ENCODE measurements at regions not wholly inside any gene's neighbourhood (a gene's known extent, or its start where the extent isn't known, plus 50 kb on each side); places are given as distances from the start of the nearest gene placed in this dataset.
"Not testable (repeated sequence)": the region's sequence is repeated elsewhere in the genome, so short reads cannot be mapped to it uniquely, and the experiment has no call there.

DNA sequence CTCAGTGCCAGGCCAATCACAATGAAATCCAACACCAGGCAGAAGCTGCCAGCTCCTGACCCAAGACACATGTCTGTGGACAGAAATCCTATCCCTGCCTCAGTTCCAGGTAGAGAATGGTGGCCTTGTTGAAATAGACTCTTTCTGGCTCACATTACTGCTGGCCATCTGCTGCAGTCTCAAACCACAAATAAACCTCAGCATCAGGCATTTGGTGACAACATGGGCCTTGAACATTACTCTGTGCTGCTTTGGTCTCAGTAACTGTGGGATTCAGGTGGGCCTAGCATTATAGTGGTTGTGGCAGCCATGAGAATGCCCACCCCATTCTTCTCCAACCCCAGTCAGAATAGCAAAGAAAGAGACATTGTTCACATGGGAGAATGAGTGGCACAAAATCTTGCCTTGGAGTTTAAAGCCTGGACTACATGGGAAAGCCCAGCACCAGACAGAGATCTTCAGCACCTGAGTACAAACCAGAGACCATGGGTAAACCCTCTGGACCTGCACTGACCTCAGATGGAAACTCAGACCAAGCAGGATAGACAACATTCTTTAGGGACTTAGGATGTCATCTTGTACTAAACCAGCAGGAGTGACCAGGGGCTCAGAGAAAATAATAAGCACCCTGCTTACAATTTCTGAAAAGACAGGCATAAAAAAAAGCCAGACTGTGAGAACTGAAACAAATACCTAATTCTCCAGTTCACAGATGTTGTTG is 50.4 kb upstream of the TRAM1L1 start:
- no peak for DNase-seq (ENCODE audit: low read depth)

GRCh38 chr4:117137145-117137544 is 51.8 kb upstream of the TRAM1L1 start:
- no peak for DNase-seq (ENCODE audit: low read depth)

GRCh38 chr4:117138732-117139131 is 53.4 kb upstream of the TRAM1L1 start:
- not testable (repeated sequence) for DNase-seq (ENCODE audit: low read depth)

DNA sequence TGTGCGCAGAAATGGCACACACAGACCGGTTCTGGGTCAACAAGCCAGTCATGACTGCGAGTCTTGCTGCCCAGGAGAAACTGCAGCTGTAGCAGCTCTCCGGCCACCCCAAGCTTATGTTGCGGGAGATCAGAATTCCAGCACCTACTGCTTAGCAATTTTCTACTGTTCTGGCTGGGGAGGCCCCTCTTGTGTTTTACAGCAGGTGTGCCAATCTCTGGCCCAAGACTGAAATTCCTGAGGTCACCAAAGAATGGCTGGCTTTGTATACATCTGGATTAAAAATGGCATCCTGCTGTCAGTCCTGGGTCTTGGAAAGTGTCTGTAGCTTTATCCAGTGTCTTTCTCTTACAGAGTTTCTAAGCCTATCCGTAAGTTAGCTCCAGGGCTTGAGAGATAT is 68.9 kb upstream of the TRAM1L1 start:
- no peak for DNase-seq (ENCODE audit: low read depth)

DNA sequence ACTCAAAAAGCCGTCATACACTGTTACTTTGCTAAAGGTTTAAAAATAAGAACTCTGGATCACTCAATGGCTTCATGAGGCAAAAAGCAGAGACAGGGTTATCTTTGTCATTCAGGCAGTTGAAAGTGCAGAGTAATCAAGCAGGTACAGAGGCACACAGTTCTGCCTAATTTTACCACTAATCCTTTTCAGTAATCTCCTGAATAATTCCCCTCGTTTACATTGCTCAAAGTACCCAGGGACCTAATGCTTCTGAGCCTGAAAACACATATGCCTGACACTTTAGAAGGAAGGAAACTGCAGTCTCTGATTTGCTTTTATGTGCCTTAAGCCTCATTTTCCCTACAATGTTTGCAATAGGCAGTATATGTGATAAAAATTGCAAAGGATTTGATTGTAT is 71.4 kb upstream of the TRAM1L1 start:
- no peak for DNase-seq (ENCODE audit: low read depth)

- no peak for DNase-seq (ENCODE audit: low read depth)
Measured at GRCh38 chr4:117157360-117157759, 72.0 kb upstream of the TRAM1L1 start.

- DNase-seq (ENCODE audit: low read depth): no peak
Measured at GRCh38 chr4:117162976-117163375, 77.6 kb upstream of the TRAM1L1 start.

GRCh38 chr4:117164338-117164737 is 79.0 kb upstream of the TRAM1L1 start:
- DNase-seq (ENCODE audit: low read depth): no peak

DNA sequence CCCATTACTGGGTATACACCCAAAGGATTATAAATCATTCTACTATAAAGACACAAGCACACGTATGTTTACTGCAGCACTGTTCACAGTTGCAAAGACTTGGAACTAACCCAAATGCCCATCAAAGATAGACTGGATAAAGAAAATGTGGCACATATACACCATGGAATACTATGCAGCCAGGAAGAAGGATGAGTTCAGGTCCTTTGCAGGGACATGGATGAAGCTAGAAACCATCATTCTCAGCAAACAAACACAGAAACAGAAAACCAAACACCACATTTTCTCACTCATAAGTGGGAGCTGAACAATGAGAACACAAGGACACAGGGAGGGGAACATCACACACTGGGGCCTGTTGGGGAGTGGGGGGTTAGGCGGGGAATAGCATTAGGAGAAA is 90.0 kb upstream of the TRAM1L1 start:
- DNase-seq (ENCODE audit: low read depth): not testable (repeated sequence)

- DNase-seq (ENCODE audit: low read depth): no peak
Measured at GRCh38 chr4:117203231-117203630, 117.9 kb upstream of the TRAM1L1 start.

DNA sequence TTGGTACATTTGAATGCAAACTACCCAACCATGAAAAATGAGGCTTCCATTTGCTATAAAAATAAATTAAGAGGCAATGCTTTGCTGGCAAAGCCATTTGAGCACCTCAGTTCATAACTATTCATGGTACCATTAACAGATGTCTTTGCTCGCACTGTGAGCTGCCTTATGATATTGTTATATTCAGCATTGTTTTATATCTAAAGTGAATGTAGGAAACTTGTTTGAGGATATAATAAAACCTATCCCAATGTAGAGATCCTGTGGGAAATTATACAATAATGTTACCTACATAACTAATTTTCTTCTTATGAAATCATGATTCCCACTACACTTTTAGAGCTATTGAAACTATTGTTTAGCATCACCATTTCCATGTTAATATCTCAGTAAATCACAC is 125.2 kb upstream of the TRAM1L1 start:
- DNase-seq (ENCODE audit: low read depth): no peak

GRCh38 chr4:117224256-117224655 is 138.9 kb upstream of the TRAM1L1 start:
- DNase-seq (ENCODE audit: low read depth): no peak

GRCh38 chr4:117225471-117225870 is 140.1 kb upstream of the TRAM1L1 start:
- DNase-seq (ENCODE audit: low read depth): no peak

- no peak for DNase-seq (ENCODE audit: low read depth)
Measured at GRCh38 chr4:117227925-117228324, 142.5 kb upstream of the TRAM1L1 start.

DNA sequence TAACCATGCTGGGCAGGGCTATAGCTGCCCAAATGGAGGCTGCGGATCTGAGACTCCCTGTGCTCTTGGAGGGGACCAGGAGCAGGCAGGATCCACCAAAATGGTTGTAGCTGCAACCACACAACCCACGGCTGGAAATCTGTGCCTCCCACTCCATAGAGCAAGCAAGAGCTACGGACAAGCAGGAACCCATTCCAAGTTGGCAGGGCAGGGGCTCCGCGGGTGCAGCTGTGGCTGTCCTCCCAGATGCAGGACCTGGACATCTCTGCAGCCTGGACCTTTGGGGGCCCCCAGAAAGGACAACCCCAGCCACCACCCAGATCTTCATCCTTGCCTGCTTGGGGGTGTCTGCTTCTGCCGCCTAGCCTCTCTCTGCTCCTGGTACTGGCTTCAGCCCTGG is 154.1 kb upstream of the TRAM1L1 start:
- no peak for DNase-seq (ENCODE audit: low read depth)

DNA sequence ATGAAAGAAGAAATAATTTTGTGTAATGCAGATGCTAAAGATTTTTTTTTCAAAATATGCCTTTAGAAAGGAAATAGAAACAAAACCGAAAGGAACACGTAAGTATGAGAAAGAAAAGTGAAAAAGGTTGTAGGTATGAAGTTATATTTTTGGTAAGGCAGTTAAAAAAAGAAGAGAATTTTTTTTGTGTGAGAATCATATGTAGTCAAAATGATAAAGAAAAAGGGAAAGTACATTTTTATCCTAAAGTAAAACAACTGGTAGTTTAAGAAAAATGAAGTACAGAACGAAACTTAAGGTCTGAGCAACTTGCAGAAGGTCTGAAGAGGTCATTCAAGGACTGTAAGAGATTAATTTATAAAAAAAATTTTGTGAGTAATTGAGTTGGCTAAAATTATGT is 164.0 kb upstream of the TRAM1L1 start:
- no peak for DNase-seq (ENCODE audit: low read depth)

GRCh38 chr4:117264072-117264471 is 178.7 kb upstream of the TRAM1L1 start:
- DNase-seq (ENCODE audit: low read depth): no peak

DNA sequence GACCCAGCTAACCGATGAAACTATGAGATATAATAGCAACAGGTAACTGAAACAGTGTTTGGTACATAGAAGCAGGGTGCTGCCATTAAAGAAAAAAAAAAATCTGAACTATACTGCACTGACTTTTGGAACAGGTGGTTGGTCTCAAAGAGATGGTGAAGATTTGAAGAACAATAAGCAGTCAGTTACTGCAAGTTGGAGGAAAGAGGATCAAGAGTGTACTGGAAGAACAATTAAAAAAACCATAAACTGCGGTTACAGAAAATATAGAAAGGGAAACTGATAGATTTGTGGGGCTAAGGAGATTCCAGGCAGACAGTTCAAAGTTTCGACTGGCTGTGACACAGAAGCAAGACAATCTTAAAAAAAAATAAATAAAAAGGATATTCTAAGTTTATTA is 181.9 kb upstream of the TRAM1L1 start:
- DNase-seq (ENCODE audit: low read depth): no peak

DNA sequence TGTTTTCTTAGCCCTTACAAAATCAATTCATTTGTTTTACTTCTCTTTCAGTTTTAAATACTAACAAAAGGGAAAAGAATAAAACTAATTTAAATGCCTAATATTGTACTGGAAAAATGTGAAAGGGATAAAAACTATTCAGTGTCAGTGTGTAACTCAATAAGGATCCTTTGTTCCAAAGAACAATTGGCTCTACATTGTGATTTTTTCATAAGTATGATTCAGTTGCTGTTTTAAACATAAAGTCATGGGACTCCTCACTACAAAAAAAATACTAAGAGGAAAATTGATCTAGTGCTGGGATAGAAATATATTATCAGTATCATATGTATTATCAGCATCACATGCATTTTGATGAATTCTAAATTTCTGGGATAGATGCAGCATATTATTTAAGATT is 199.4 kb upstream of the TRAM1L1 start:
- no peak for DNase-seq (ENCODE audit: low read depth)

DNA sequence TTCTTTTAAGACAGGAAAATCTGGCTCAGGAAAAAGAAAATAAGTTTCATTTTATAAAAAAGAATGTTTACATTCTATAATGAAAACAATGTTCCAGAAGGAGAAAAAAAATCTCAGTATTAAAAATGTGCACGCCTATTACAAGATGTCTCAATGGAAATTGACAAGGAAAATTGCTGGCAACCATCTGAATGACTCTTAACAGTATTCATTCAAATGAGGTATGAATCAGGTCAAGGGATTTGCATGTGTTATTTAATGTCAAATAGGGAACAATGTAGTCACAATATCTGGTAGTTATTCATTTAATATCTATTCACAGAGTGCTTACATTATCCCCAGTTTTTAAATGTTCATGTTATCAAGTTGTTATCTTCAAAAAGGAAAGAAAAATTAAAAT is 208.4 kb upstream of the TRAM1L1 start:
- no peak for DNase-seq (ENCODE audit: low read depth)

- no peak for DNase-seq (ENCODE audit: low read depth)
Measured at GRCh38 chr4:117302226-117302625, 216.8 kb upstream of the TRAM1L1 start.

DNA sequence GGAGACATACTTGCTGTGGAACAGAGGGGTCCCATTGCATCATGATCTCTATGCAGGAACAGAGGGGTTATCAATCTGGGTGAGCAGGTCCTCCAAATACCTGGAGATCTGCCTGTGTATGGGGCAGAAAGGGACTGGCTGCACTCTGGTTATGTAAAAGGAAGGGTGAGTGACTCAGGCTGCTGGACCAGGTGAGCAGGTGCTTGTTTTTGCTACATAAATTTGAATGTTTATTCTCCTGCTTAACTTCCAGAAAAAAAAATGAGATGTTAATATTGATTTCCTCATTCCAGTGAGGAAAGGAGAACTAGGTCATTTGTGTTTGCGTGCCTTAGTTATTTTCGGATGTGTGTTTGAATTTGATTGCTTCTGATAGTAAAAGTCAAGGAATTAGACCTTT is 225.8 kb upstream of the TRAM1L1 start:
- no peak for DNase-seq (ENCODE audit: low read depth)

- no peak for DNase-seq (ENCODE audit: low read depth)
Measured at GRCh38 chr4:117311989-117312388, 226.6 kb upstream of the TRAM1L1 start.

DNA sequence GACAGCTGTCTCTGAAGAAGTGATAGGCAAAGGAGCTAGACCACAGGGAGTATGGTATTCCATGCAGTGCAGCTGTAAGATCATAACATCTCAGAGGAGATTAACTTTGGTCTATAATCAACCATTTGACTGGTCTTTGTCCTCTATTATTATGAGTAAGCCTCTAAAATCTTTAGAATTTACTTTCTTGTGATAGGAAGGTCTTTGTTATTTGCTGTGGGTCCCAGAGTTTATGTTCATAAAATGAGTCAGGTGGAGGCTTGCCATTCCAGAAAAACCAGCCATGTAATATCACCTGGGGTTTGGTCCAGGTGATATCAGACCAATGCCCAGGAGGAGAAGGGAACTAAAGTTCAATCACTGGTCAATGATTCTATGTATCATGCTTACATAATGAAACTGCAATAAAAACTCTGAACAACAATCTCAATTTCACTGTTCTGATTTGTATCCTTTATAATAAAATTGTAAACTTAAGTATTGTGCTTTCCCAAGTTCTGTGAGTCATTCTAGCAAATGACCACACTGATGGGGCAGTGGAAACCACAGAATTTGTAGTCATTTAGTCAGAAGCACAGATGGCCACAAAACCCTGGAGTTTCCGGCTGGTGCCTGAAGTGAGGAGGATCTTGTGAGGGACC is 239.6 kb upstream of the TRAM1L1 start:
- DNase-seq (ENCODE audit: low read depth): no peak

All from activated T-helper 9 cell treated with anti-CD3 and anti-CD28 coated beads, Interleukin-2, amount 50 U/mL, for 16 hours (primary cell).